ENCODE measurements at regions not wholly inside any gene's neighbourhood (a gene's known extent, or its start where the extent isn't known, plus 50 kb on each side); places are given as distances from the start of the nearest gene placed in this dataset.

DNA sequence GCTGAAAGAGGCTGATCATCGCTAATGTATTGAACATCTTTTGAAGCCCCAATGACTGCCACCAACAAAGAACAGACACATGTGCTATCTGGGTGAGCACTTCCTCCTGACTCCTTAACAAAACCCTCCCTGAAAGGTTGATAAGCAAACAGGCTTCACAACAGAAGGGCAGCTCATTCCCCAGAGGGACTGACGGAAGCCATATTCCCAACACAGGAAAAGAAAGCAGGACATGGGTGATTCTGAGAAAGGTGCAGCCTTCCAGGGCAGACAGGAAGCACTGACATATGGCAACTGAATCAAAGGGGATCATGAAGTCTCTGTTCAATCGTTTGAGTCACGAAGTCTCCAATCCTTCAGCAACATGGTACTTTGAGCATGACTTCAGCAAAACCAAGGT is 929.0 kb downstream of the MCTP2 start:
- no peak overlapping the region for H3K9ac ChIP-seq (ENCODE audit: insufficient read depth, low read depth, low read length)
- ATAC-seq (no peak), DNase-seq (ENCODE audit: low spot score) (no peak), FAIRE-seq (no peak)
- in situ Hi-C loops (cut with HindIII; ENCODE audit: extremely low pct_ligation_motif_present, low pct_unique_long_range_greater_than_20kb) (no loop called here), intact Hi-C loops (cut with micrococcal nuclease; ENCODE audit: unreplicated experiment) (no loop called here)
- no peak overlapping the region for H3K4me2 ChIP-seq (ENCODE audit: low read depth, low read length)
- H3K36me3 ChIP-seq (replicated peaks in 1 of 2; ENCODE audit: control insufficient read depth in 1 of 2, insufficient read depth in 2 of 2, low read length in 2 of 2) = no peaks in the 10 kb centered on the region
- 38% methylated on average over 4 of the region's 4 CpGs for WGBS (ENCODE audit: low lambda C conversion rate)
- no peak overlapping the region for H3K27ac ChIP-seq (ENCODE audit: extremely low read length, insufficient read depth, low read length)
- H3K4me1 ChIP-seq (ENCODE audit: insufficient read depth, low read length) = no peaks in the 10 kb centered on the region
- H3K4me3 ChIP-seq (replicated peaks in 1 of 3; ENCODE audit: insufficient read depth in 1 of 3, low read depth in 2 of 3, low read length in 3 of 3) = no peak overlapping the region
- H3K27me3 ChIP-seq (ENCODE audit: control insufficient read depth in 1 of 2, insufficient read depth in 2 of 2, low read length in 2 of 2) = no peaks in the 10 kb centered on the region
- BruUV-seq (replicated peaks) = no TSS peak
- POLR2A ChIA-PET = no interaction called here
- H3K9me3 ChIP-seq (ENCODE audit: low read length) = peaks cover 83% of the 10 kb centered on the region
- no peaks in the 10 kb centered on the region for H4K20me1 ChIP-seq (ENCODE audit: insufficient read depth, low read length)
- CTCF ChIA-PET (ENCODE audit: low intra/inter-chr PET ratio, low total read pairs) = no interaction called here
- H2AFZ ChIP-seq (ENCODE audit: low read length) = no peak overlapping the region
- no peak for TF ChIP-seq NR2F6 (IDR thresholded peaks at IDR 0.05)
- TF ChIP-seq NR2F6 (CRISPR knock-in tag; IDR thresholded peaks at IDR 0.05) = no peak
- TF ChIP-seq CBX1 (IDR thresholded peaks at IDR 0.05; ENCODE audit: low read depth) = no peak
- no peaks in the 10 kb centered on the region for H3K79me2 ChIP-seq (ENCODE audit: insufficient read depth, low read length)

DNA sequence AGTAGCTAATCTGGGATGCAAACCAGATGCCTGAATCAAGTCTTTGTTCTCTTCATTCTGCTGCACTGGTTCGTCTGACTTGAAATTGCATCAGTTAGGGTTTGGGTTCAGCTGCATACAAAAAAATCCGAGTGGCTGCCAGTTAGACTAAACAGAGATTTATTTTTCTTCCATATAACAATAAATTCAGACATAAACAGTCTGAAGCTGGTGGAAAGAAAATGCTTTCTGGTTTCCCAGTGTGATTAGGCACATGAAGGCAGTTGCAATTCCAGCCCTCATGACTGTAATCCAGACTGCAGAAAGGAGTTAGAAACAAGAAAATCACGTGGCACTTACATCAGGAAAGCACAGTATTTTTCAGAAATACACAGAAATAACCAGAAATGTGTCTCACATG is 930.7 kb downstream of the MCTP2 start:
- intact Hi-C loops (cut with micrococcal nuclease; ENCODE audit: unreplicated experiment) = no loop called here
- ATAC-seq (no peak), FAIRE-seq (no peak), DNase-seq (ENCODE audit: low spot score) (no peak)
- H3K27me3 ChIP-seq (ENCODE audit: control insufficient read depth in 1 of 2, insufficient read depth in 2 of 2, low read length in 2 of 2) = no peaks in the 10 kb centered on the region
- H3K9me3 ChIP-seq (ENCODE audit: low read length) = peaks cover 85% of the 10 kb centered on the region
- TF ChIP-seq, protein P1, sequence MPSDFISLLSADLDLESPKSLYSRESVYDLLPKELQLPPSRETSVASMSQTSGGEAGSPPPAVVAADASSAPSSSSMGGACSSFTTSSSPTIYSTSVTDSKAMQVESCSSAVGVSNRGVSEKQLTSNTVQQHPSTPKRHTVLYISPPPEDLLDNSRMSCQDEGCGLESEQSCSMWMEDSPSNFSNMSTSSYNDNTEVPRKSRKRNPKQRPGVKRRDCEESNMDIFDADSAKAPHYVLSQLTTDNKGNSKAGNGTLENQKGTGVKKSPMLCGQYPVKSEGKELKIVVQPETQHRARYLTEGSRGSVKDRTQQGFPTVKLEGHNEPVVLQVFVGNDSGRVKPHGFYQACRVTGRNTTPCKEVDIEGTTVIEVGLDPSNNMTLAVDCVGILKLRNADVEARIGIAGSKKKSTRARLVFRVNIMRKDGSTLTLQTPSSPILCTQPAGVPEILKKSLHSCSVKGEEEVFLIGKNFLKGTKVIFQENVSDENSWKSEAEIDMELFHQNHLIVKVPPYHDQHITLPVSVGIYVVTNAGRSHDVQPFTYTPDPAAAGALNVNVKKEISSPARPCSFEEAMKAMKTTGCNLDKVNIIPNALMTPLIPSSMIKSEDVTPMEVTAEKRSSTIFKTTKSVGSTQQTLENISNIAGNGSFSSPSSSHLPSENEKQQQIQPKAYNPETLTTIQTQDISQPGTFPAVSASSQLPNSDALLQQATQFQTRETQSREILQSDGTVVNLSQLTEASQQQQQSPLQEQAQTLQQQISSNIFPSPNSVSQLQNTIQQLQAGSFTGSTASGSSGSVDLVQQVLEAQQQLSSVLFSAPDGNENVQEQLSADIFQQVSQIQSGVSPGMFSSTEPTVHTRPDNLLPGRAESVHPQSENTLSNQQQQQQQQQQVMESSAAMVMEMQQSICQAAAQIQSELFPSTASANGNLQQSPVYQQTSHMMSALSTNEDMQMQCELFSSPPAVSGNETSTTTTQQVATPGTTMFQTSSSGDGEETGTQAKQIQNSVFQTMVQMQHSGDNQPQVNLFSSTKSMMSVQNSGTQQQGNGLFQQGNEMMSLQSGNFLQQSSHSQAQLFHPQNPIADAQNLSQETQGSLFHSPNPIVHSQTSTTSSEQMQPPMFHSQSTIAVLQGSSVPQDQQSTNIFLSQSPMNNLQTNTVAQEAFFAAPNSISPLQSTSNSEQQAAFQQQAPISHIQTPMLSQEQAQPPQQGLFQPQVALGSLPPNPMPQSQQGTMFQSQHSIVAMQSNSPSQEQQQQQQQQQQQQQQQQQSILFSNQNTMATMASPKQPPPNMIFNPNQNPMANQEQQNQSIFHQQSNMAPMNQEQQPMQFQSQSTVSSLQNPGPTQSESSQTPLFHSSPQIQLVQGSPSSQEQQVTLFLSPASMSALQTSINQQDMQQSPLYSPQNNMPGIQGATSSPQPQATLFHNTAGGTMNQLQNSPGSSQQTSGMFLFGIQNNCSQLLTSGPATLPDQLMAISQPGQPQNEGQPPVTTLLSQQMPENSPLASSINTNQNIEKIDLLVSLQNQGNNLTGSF (CRISPR knock-in tag; IDR thresholded peaks at IDR 0.05) = no peak
- TF ChIP-seq NRL (CRISPR knock-in tag; IDR thresholded peaks at IDR 0.05; ENCODE audit: borderline replicate concordance) (no peak), ZNF7 (CRISPR knock-in tag; IDR thresholded peaks at IDR 0.05) (no peak)
- H3K36me3 ChIP-seq (replicated peaks in 1 of 2; ENCODE audit: control insufficient read depth in 1 of 2, insufficient read depth in 2 of 2, low read length in 2 of 2) = no peaks in the 10 kb centered on the region
- POLR2A ChIA-PET = no interaction called here
- no peak overlapping the region for H3K4me3 ChIP-seq (replicated peaks in 1 of 3; ENCODE audit: insufficient read depth in 1 of 3, low read depth in 2 of 3, low read length in 3 of 3)
- H3K27ac ChIP-seq (ENCODE audit: extremely low read length, insufficient read depth, low read length) = no peak overlapping the region
- H2AFZ ChIP-seq (ENCODE audit: low read length) = no peak overlapping the region
- no peak overlapping the region for H3K4me2 ChIP-seq (ENCODE audit: low read depth, low read length)
- H3K79me2 ChIP-seq (ENCODE audit: insufficient read depth, low read length) = no peaks in the 10 kb centered on the region
- CTCF ChIA-PET (ENCODE audit: low intra/inter-chr PET ratio, low total read pairs) = no interaction called here
- no TSS peak for BruUV-seq (replicated peaks)
- WGBS (ENCODE audit: low lambda C conversion rate) = 0% methylated on average over 3 of the region's 3 CpGs
- in situ Hi-C loops (cut with HindIII; ENCODE audit: extremely low pct_ligation_motif_present, low pct_unique_long_range_greater_than_20kb) = no loop called here
- H3K9ac ChIP-seq (ENCODE audit: insufficient read depth, low read depth, low read length) = no peak overlapping the region
- no peaks in the 10 kb centered on the region for H4K20me1 ChIP-seq (ENCODE audit: insufficient read depth, low read length)
- H3K4me1 ChIP-seq (ENCODE audit: insufficient read depth, low read length) = no peaks in the 10 kb centered on the region
